Activated CD8-positive, alpha-beta memory T cell treated with anti-CD3 and anti-CD28 coated beads for 36 hours (primary cell): ENCODE measurements at regions not wholly inside any gene's neighbourhood (a gene's known extent, or its start where the extent isn't known, plus 50 kb on each side); places are given as distances from the start of the nearest gene placed in this dataset.

Experiments used
- CTCF ChIA-PET: fragments of 350-600 bp; sonication (Branson Sonifier 250); formaldehyde crosslinking; loops from one replicate; lab custom pipeline; 2021; ENCODE audit warnings: antibody characterized with exemption; lab: Charles Lee
- POLR2A ChIA-PET: fragments of 350-600 bp; sonication (Branson Sonifier 250); formaldehyde crosslinking; loops from one replicate; lab custom pipeline; 2021; ENCODE audit warnings: antibody characterized with exemption; lab: Charles Lee

DNA sequence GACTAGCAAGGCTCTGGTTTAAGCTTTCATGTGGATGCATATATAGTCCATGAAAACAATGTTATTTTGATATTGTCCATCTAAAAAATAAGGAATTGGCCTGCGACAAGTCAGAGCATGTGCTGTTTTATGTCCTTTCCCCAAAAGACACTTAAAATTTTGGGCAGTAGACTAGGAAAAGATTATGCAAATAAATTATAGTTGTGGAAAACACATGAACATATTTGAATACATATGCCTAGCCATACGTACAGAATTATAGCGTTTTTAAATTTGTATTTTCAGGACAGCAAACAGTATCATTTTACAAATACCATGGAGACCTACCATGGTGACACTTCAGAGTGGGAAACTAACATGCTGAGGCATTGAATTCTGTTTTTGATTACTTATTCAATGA lies 113.8 kb upstream of the SLC5A12 start:
- ChIA-PET CTCF (no interaction called here), POLR2A (no interaction called here)

DNA sequence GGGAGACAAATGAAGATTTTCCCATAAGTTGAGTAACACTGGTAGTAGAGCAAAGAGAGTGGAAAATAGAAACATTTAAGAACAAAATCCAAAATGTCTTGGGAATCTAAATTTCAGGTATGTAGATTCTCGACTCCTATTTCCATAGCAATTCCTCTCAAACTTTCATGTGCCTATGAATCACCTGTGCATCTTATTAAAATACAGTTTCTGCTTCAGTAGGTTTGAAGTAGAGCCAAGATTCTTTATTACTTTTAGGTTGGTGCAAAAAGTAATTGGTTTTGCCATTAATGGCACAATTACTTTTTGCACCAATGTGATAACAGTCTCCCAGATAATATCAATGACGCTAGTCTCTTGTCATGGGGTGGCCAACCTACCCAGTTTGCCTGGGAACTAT lies 115.3 kb upstream of the SLC5A12 start:
- ChIA-PET POLR2A (no interaction called here), CTCF (no interaction called here)

DNA sequence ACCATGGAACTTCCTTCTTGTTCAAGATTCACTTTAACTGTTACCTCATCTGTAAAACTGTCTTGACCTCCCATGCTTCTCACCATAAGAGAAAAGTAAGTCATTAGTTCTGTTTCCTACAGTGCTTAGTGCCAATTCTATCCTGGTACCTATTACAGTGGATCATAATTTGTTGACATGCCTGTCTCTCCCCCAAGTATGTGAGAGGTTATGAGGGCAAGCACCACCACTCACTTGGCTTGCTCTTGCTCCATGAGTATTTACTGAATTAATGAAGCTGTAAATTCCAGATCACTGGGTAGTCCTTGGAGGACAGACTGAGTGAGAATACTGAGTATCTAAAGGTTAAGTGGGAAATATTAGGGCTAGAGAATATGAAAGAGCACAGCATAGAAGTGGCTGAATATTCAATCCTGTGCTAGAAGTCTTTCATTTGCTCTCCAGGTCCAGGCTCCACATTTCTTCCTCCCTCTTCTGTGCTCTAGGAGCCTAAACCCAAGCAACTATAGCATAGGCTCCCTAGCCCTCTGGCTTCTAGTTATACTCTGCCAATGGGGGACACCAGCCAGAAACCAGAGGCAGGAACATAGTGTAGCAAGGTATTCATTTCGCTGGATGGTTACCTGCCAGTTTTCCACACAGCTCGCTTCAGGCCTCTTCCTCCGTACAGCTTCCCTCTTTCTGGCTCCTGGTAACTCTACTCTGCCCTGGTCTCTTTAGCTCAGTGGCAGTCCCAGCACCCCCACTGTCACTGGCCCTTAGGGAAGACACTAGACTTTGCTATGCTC lies 118.2 kb upstream of the SLC5A12 start:
- POLR2A ChIA-PET, result no interaction called here
- CTCF ChIA-PET, result no interaction called here

DNA sequence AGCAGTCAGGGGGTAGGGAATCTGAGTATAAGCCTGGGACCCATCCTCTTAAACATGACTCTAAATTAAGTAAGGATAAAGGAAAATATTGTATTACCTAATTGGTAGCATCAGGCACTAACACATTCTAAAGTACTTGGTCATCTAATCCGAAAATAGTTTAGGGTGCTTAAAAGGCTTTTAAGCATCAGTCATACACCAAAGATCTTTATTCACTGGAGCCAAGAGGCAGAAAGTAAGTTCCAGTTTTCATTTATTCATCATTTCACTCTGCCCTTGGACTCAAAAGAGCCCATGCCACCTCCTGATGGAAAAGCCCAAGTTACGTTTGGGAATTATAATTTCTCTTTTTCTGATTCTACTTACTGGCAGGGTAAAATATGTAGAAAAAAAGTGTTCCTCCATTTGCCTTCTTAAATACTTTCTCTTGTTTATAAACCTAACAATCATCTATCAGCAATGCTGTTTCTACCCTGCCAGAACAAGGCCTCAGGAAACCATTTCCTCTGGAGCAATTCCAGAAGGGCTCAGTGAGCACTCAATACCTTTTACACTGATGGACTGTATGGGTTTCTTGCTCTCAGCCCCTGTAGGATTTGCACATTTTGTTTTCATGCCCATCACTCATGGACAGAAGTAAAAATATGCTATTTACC lies 120.1 kb upstream of the SLC5A12 start:
- POLR2A ChIA-PET, result no interaction called here
- CTCF ChIA-PET, result no interaction called here

DNA sequence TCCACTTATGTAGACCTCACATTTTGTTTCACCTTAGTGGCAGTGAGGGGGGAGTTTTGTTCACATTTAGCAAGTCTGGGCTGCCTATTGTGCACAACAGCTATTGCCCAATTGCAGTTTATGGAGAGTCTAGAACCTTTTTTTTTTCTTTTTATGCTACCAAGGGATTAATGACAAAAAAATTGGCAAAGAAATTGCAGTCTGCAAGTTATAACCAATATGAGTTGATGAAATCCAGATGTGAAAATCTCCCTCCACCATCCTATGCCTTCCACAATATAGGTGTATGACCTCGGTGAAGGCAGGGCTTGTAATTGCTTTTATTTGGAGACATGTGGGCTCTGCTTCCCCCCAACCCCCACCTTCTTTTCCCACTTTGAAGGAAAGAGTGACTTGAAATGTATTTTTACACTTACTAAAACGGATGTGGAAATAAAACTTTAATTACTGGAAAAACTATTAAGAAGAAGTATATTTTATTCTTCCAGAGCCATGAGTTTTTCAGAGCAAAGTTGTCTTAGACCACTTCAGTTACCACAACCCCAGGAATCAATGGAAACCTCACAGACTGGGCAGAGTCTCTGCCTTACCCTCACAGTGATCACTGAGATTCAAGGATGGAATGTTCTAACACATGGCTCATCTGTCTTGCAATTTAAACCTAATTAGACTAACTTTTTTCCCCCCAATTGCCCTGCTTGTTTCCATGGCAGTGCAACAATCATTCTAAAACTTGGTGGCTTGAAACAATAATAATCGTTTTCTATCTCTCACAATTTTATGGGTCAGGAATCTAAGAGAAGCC lies 120.8 kb upstream of the SLC5A12 start:
- CTCF ChIA-PET, result no interaction called here
- POLR2A ChIA-PET, result no interaction called here

DNA sequence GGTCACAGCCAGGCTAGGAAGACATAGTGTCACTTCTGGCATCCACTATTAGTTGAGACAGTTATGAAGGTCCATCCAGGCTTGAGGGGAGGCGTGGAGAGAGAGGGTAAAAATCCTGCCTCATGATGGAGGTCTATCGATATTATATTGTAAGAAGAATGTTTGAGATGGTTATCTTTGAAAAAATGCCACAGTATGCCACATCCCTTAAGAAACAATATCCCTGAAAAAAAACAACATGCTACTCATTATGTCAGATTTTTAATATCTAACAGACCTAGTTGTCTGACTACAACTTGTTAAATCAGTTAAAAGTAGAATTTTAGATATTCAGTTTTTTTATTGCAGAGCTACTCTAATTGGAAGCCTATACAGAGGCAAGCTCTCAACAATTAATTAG lies 121.7 kb upstream of the SLC5A12 start:
- POLR2A ChIA-PET, result no interaction called here

DNA sequence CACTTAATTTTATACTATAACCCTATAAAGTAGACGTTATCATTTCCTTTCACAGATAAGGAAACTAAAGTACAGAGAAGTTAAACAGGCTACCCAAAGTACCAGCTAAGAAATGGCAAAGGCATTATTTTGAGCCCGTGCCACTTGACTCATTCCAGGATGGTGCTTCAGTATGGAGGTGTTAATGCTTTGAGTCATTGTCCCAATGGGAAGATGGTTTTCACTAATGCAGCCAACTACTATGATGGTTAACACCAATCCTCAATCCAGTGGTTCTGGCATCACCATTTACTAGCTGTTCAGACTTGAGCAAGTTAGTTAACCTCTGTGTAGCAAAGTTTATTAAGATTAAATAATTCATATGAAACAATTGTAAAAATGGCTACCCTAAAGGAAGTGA lies 123.1 kb upstream of the SLC5A12 start:
- POLR2A ChIA-PET, result no interaction called here
- CTCF ChIA-PET, result interaction anchor here (1.0 kb wide), 1 partner anchor 16 kb away, joined by 3 read pairs; no protein-coding TSS in a partner anchor

More for the DNA sequence above, 121.7 kb upstream of the SLC5A12 start:
- CTCF ChIA-PET, result no interaction called here

DNA sequence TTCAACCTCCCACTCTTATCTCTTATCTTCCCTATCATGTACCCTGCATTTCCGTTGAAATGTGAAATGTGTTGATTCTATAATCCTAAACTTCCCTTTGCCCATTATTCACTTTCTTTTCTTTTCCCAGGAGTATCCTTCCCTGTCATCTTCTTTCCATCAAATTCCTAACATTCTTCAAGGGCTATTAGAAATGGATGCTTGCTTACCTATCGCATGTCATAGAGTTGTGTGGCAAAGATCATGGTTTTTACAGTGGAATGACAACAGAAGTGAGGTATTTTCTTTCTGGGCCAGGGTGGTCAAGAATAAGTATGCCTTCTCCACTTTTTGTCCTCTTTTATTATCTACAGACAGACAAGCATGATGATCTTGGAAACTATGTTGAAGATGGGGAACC lies 124.4 kb upstream of the SLC5A12 start:
- ChIA-PET POLR2A (no interaction called here), CTCF (no interaction called here)

DNA sequence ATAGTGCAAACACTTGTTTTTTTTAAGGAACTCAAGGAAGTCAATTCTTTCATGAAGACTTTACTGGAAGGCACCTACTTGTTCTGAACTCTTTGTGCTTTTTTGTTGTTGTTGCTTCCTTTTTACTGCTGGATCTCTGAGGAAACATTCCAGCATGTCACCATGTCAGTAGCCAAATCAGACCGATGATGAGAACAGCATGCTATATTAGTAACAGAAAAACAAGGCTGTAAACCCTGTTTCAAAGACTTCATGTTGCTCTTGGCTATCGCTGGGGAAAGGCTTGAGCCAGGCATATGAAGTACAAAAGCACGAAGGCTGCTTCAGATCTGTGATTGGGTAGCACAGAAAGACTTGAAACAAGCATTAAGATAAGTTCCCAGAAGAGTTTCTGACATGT lies 125.6 kb upstream of the SLC5A12 start:
- POLR2A ChIA-PET, result no interaction called here
- CTCF ChIA-PET, result no interaction called here

DNA sequence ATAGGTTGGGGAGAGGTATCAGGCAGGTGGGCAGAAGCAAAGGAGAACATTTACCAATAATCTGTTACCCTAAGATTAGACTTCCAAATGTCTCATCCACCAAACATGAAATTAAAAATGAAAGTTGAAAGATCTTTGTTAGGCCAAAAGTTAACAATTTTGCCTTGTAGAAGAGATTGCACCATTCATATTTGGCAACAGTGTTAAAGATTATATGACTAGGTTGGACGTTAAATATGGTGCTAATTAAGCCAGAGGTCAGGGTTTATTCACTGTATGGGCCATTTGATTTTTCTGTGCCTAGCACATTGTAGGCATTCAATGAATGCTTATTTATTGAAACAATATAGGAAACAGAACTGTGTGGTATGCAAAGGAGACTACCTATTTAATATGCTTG lies 126.1 kb upstream of the SLC5A12 start:
- ChIA-PET CTCF (no interaction called here), POLR2A (no interaction called here)

DNA sequence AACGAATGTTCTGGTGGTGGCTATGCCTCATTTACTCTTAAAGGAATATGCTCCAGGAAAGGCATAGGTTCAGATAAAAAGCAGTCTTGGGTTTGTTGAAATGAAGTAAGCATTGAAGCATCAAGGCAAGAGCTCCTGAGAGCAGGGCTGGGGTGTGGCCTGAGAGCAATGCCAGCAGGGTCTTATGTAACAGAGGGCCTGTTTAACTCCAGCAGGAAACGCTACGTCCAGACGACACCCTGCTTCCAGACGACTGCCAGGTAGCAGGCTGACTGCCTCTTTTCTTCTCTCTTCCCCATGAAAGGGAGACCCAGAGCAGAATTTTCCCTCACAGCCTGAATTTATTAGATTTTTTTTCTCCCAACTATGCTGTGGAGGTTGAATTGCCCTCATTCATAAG lies 127.2 kb upstream of the SLC5A12 start:
- POLR2A ChIA-PET, result no interaction called here
- CTCF ChIA-PET, result no interaction called here

DNA sequence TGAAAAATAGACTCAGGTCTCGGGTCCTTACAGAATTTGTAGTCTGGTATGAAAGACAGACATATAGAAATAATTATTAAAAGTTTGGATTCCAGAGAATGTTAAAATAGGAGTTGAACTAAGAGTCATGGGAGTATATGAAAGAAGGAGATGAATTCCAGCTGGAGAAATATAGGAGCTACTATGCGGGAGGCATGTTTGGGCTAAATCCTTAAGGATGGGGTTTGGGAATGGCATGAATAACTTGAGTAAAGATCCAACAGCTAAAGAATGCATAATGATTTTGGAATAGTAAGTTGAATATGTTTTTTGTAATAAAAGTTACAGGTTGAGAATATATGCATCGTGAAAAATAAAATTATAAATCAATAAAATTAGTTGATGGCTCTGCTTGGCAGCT lies 129.4 kb upstream of the SLC5A12 start:
- CTCF ChIA-PET, result no interaction called here
- POLR2A ChIA-PET, result no interaction called here

DNA sequence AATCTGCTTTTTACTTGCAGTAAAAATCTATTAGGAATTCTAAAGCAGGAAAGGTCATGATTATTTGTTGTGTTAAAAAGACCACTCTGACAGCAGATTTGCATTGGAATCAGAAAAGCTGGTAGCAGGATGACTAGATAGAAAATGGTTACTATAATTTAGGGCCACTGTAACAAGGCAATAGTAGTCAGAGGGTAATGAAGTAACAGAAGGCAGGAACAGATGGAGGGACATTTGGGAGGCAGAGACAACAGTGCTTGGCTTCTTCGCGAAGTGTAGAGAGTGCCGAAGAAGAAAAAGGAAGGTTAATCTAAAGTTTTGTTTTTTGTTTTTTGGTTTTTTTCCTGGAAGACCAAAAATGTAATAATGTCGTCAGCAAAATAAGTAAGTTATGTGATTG lies 129.8 kb upstream of the SLC5A12 start:
- CTCF ChIA-PET, result no interaction called here
- POLR2A ChIA-PET, result no interaction called here

DNA sequence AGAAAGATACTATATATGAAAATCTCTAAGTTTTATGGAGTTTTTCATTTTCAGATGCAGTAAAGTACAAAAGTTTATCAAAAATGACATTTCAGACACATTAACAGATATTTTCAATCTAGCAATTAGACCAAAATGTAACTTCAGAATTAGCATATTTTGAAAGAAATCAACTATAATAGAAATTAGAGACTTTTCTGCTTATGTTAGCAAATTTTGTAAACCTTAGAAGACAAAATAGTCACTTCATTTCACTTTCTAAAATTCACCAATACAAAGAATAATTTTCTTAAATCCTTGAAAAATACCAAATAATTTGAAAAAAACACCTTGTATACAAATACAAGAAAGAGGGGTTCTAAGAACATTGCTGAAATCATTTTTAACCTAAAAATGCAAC lies 135.8 kb upstream of the FIBIN start:
- POLR2A ChIA-PET, result interaction anchor here (0.5 kb wide), 1 partner anchor 48 kb away, joined by 3 read pairs; no protein-coding TSS in a partner anchor
- CTCF ChIA-PET, result no interaction called here

DNA sequence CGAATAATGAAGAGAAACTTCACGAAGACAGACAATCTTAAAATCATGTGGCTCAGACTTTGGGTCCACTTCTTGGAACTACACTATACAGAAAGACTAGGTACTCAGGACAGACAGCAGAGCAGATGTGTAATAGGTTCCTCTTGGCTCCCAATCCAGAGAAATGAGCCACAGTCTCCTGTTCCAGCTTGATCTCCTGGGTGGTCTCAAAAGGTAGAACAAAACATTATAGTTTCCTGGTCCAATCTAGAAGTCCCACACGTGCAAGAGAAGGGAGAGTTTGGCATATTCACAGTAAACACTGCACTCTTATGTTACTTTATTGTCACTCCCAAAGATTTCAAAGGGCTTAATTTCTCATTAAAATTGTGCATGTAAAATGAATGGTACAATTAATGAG lies 134.5 kb upstream of the FIBIN start:
- CTCF ChIA-PET, result no interaction called here
- POLR2A ChIA-PET, result no interaction called here

DNA sequence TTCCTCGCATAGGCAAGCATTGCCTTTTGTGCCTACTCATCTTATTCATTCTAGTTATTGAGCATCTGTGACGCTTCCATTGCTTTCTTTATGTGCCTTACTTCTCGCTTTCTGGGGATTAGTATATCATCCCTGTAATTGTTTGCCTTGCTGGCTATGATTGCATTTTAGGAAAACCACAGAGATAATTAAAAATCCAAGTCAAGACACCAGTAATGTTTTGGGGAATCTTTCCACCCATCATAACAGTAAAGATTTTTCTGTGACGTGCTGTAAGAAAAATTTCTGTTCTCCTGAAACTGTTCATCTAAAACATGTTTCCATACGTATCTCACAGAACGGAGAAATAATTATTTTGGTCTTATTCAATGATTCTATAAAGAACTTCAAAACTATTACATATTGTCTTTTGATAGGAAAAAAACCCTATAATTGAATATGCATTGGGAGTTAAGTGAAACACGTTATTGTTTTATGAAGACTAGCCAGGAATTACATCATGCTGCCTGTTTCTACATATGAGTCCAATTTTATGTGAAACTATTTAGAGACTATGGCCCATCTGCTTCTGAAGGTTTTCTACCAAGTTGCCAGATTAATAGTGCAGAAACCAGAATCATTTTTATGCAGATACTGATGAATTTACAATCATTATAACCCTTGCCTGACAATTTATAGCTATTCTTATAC lies 133.7 kb upstream of the FIBIN start:
- CTCF ChIA-PET, result no interaction called here
- POLR2A ChIA-PET, result no interaction called here

DNA sequence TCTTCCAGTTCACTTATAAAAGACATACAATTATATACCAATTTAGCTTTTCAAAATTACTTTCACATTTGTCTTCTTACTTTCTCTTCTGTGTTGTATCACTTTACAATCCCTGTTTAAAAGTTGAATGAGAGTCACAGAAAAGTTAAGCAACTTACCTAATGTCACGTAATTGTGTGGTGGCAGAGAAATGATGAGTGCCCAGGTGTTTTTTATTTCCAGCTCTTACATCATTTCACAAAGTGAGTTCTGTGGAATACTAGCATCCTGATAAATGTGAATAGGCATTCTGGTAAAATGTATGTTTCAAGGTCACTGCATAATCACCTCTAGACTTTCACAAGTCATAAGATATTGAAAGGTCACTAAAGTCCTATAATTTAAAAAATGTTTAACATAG lies 133.0 kb upstream of the FIBIN start:
- CTCF ChIA-PET, result no interaction called here
- POLR2A ChIA-PET, result no interaction called here

DNA sequence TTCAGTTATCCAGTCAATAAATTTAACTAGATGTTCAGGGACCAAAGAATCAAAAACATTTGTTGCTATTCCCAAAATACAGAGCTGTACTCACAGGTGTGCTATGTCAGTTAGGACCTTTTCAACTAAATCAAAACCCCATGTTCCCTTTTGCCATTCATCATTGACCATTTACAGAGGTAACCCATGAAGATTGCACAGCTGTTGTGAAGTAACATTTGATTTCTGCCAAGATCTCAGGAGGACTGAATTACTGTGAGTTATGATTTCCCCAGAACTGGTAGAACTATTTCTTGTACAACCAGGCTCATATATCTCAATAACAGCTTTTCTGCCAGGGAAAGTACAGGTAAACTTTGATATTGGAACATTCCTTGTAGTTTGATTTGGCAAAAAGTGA lies 131.1 kb upstream of the FIBIN start:
- POLR2A ChIA-PET, result no interaction called here
- CTCF ChIA-PET, result no interaction called here

DNA sequence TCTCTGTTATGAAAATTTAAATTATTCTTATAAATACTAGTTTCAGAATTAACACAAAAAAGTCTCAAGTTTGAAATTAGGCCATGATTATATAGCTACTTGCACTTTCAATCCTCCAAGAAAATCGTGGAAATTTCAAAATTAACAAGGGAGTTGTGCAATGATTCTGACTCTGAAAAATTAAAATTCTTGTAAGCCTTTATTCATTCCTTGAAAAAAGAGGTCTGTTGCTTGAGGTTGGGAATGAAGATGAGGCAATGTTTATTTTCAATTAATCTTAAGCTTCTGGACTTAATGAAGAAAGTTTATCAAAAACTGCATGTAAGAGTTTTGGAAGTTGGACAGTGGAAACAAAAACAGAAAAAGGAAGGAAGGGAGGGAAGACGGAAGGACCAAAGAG lies 128.2 kb upstream of the FIBIN start:
- ChIA-PET POLR2A (no interaction called here), CTCF (no interaction called here)

DNA sequence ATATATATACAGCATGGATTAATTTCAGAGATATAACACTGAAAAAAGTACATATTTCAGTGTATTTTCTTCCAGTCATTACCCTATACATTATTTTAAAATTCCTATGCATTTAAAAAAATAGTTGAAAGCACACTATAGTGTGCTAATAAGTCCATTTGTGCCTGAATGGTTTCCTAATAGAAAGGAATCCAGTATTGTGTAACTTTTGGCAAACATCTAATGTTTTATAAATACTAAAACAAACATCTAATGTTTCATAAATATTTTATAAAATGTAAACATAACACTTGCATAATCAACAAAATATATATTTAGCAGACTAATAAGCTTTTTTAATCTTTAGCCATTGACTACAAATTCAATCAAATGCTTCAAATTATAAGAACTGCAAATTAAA lies 126.6 kb upstream of the FIBIN start:
- ChIA-PET POLR2A (no interaction called here), CTCF (no interaction called here)
